CD8-positive, alpha-beta memory T cell (primary cell): ENCODE measurements at regions not wholly inside any gene's neighbourhood (a gene's known extent, or its start where the extent isn't known, plus 50 kb on each side); places are given as distances from the start of the nearest gene placed in this dataset.
"Not testable (repeated sequence)": the region's sequence is repeated elsewhere in the genome, so short reads cannot be mapped to it uniquely, and the experiment has no call there.

Source experiments
- CTCF ChIA-PET: fragments of 350-600 bp; sonication (Branson Sonifier 250); formaldehyde crosslinking; loops from one replicate; lab custom pipeline; 2021; ENCODE audit warnings: antibody characterized with exemption; lab: Charles Lee
- POLR2A ChIA-PET: fragments of 350-600 bp; sonication (Branson Sonifier 250); formaldehyde crosslinking; loops from one replicate; lab custom pipeline; 2021; ENCODE audit warnings: antibody characterized with exemption; lab: Charles Lee
- DNase-seq, 5 donors: peaks; one replicate each; pipeline versions ENCODE4 v3.0.0 to v3.0.0-alpha.2; 2020 to 2022; ENCODE audit warnings: mixed read lengths in 1 of 5
- H3K27ac ChIP-seq: one replicate; pipeline ENCODE4 v1.7.0; 2013; ENCODE audit warnings: low read depth, mild to moderate bottlenecking, low read length, moderate library complexity
- H3K27me3 ChIP-seq: 2 replicates; pipeline ENCODE4 v1.7.0; 2013; ENCODE audit warnings: low read length, mild to moderate bottlenecking; ENCODE audit not compliant: insufficient read depth, poor library complexity, severe bottlenecking
- H3K36me3 ChIP-seq: 2 replicates; pipeline ENCODE4 v1.7.0; 2013; ENCODE audit warnings: mild to moderate bottlenecking, low read length, moderate library complexity; ENCODE audit not compliant: insufficient read depth
- H3K4me1 ChIP-seq: 2 replicates; pipeline ENCODE4 v1.7.0; 2013; ENCODE audit warnings: mild to moderate bottlenecking, low read length, moderate library complexity; ENCODE audit not compliant: insufficient read depth
- H3K4me3 ChIP-seq: 2 replicates; pipeline ENCODE4 v1.7.0; 2013; ENCODE audit warnings: mild to moderate bottlenecking, low read length
- H3K9me3 ChIP-seq: 2 replicates; pipeline ENCODE4 v1.7.0; 2013; ENCODE audit warnings: mild to moderate bottlenecking, low read length
- H3K27ac Mint-ChIP-seq, 8 donors: one replicate each; pipeline ENCODE4 v1.8.0; 2020 to 2021; ENCODE audit warnings: mixed read lengths in 8 of 8, mild to moderate bottlenecking in 6 of 8, inconsistent platforms in 3 of 8, moderate library complexity in 3 of 8
- H3K27me3 Mint-ChIP-seq, 2 donors: one replicate each; pipeline ENCODE4 v1.8.0; 2020 to 2021; ENCODE audit warnings: mixed read lengths in 2 of 2, mild to moderate bottlenecking in 1 of 2, moderate library complexity in 1 of 2
- H3K36me3 Mint-ChIP-seq, 3 donors: one replicate each; pipeline ENCODE4 v1.8.0; 2020 to 2021; ENCODE audit warnings: mixed read lengths in 3 of 3, inconsistent platforms in 1 of 3, mild to moderate bottlenecking in 1 of 3
- H3K4me1 Mint-ChIP-seq, 3 donors: one replicate each; pipeline ENCODE4 v1.8.0; 2020 to 2021; ENCODE audit warnings: mixed read lengths in 3 of 3, inconsistent platforms in 1 of 3, mild to moderate bottlenecking in 1 of 3
- H3K4me3 Mint-ChIP-seq, 7 donors: one replicate each; pipeline ENCODE4 v1.8.0; 2020 to 2021; ENCODE audit warnings: mixed read lengths in 7 of 7, mild to moderate bottlenecking in 6 of 7, moderate library complexity in 4 of 7, inconsistent platforms in 2 of 7
- H3K9me3 Mint-ChIP-seq, 5 donors: one replicate each; pipeline ENCODE4 v1.8.0; 2020 to 2022; ENCODE audit warnings: mixed read lengths in 5 of 5, mild to moderate bottlenecking in 3 of 5, moderate library complexity in 2 of 5, inconsistent platforms in 1 of 5

GRCh38 chr1:148304935-148305334, 152.9 kb upstream of the NBPF11 start:
- H3K4me3 Mint-ChIP-seq, H3K4me3 ChIP-seq, H3K9me3 ChIP-seq, POLR2A ChIA-PET, H3K27ac Mint-ChIP-seq, H3K36me3 ChIP-seq, H3K27ac ChIP-seq, H3K36me3 Mint-ChIP-seq, CTCF ChIA-PET, DNase-seq, H3K9me3 Mint-ChIP-seq: not testable (repeated sequence)
- Mint-ChIP-seq H3K4me1 (peaks cover 8 to 11% (median 11%) of the 10 kb centered on the region in 3 donors), H3K27me3 (peaks cover 48 to 54% of the 10 kb centered on the region in 2 donors)
- H3K27me3 ChIP-seq = peaks cover 49% of the 10 kb centered on the region
- H3K4me1 ChIP-seq = peaks cover 11% of the 10 kb centered on the region

GRCh38 chr1:148302586-148303364, 150.7 kb upstream of the NBPF11 start:
- peaks cover 11% of the 10 kb centered on the region for H3K4me1 ChIP-seq
- peak; percentile 21 to 62 (median 43) for DNase-seq
- H3K9me3 ChIP-seq, H3K27ac Mint-ChIP-seq, H3K9me3 Mint-ChIP-seq, CTCF ChIA-PET, H3K27ac ChIP-seq, H3K36me3 ChIP-seq, H3K36me3 Mint-ChIP-seq: not testable (repeated sequence)
- peaks cover 29% of the 10 kb centered on the region for H3K27me3 ChIP-seq
- peaks cover 31 to 34% of the 10 kb centered on the region in 2 donors for H3K27me3 Mint-ChIP-seq
- H3K4me3 Mint-ChIP-seq = peak overlapping the region; percentile 71 to 90 (median 84)
- H3K4me1 Mint-ChIP-seq = peaks cover 8 to 11% (median 11%) of the 10 kb centered on the region in 3 donors
- POLR2A ChIA-PET = interaction anchor here (0.5 kb wide), 1 partner anchor 13 kb away, joined by 3 read pairs; no protein-coding TSS in a partner anchor
- peak overlapping the region; percentile 18 for H3K4me3 ChIP-seq

DNA sequence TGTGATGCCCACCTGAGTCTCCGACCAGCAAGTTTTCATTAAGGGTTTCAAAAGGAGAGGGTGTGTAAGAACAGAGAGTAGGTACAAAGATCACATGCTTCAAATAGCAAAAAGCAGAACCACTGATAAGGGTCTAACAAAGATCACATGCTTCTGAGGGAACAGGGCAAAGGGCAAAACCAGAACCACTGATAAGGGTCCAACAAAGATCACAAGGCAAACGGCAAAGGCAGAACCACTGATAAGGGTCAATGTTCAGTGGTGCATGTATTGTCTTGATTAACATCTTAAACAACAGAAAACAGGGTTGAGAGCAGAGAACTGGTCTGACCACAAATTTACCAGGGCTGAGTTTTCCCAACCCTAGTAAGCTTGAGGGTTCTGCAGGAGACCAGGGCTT, 145.8 kb upstream of the NBPF11 start:
- H3K27ac ChIP-seq, H3K36me3 Mint-ChIP-seq, H3K9me3 ChIP-seq, H3K9me3 Mint-ChIP-seq, H3K4me3 ChIP-seq, H3K27me3 ChIP-seq, H3K4me1 ChIP-seq, CTCF ChIA-PET, H3K36me3 ChIP-seq, DNase-seq, POLR2A ChIA-PET, H3K27ac Mint-ChIP-seq, H3K4me3 Mint-ChIP-seq, H3K4me1 Mint-ChIP-seq: not testable (repeated sequence)
- H3K27me3 Mint-ChIP-seq = peaks cover 0 to 16% of the 10 kb centered on the region in 2 donors

DNA sequence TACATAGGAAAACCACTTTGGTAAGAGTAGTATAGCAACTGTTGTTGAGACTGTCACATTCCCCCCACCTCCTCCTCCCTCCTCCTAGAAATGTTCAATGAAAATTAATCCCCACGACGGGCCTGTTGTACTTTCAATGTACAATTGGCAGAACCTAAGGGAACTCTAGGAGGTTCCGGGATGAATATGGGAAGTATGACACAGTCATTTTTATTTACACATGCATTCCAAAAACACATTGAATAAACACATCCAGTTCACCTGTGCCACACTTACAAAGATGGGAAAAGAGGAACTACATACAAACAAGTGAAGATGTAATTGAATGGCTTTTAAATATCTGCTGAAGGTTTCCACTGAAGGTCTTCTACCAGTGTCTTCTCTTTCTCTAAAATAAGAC, 144.4 kb upstream of the NBPF11 start:
- peaks cover 2 to 16% of the 10 kb centered on the region in 2 donors for H3K27me3 Mint-ChIP-seq
- no peak overlapping the region for H3K27ac Mint-ChIP-seq
- POLR2A ChIA-PET = no interaction called here

GRCh38 chr1:148294116-148294807, 142.2 kb upstream of the NBPF11 start:
- H3K4me1 Mint-ChIP-seq = no peaks in the 10 kb centered on the region
- no peak overlapping the region for H3K4me3 Mint-ChIP-seq
- H3K36me3 Mint-ChIP-seq = no peaks in the 10 kb centered on the region
- POLR2A ChIA-PET = no interaction called here
- DNase-seq = no peak
- Histone ChIP-seq H3K27ac (no peak overlapping the region), H3K9me3 (no peaks in the 10 kb centered on the region), H3K27me3 (peaks cover 3% of the 10 kb centered on the region), H3K4me1 (no peaks in the 10 kb centered on the region), H3K4me3 (no peak overlapping the region), H3K36me3 (no peaks in the 10 kb centered on the region)
- no peak overlapping the region for H3K27ac Mint-ChIP-seq
- CTCF ChIA-PET = no interaction called here
- peaks cover 0 to 2% (median 0%) of the 10 kb centered on the region in 5 donors for H3K9me3 Mint-ChIP-seq
- H3K27me3 Mint-ChIP-seq = peaks cover 2 to 16% of the 10 kb centered on the region in 2 donors

More for the DNA sequence above, 144.4 kb upstream of the NBPF11 start:
- no peak overlapping the region for H3K27ac ChIP-seq
- no peaks in the 10 kb centered on the region for H3K9me3 ChIP-seq
- no peak overlapping the region for H3K4me3 ChIP-seq
- no peaks in the 10 kb centered on the region for H3K4me1 Mint-ChIP-seq
- no peak for DNase-seq
- no peak overlapping the region for H3K4me3 Mint-ChIP-seq
- CTCF ChIA-PET = no interaction called here
- H3K36me3 Mint-ChIP-seq = no peaks in the 10 kb centered on the region
- H3K36me3 ChIP-seq = no peaks in the 10 kb centered on the region
- H3K4me1 ChIP-seq = no peaks in the 10 kb centered on the region
- H3K27me3 ChIP-seq = peaks cover 3% of the 10 kb centered on the region
- H3K9me3 Mint-ChIP-seq = peaks cover 0 to 2% (median 0%) of the 10 kb centered on the region in 5 donors

GRCh38 chr1:148293651-148294050, 141.6 kb upstream of the NBPF11 start:
- DNase-seq = no peak
- Mint-ChIP-seq H3K4me3 (no peak overlapping the region), H3K27me3 (peaks cover 2 to 16% of the 10 kb centered on the region in 2 donors), H3K4me1 (no peaks in the 10 kb centered on the region), H3K9me3 (peaks cover 0 to 2% (median 0%) of the 10 kb centered on the region in 5 donors), H3K36me3 (no peaks in the 10 kb centered on the region), H3K27ac (no peak overlapping the region)
- Histone ChIP-seq H3K4me1 (no peaks in the 10 kb centered on the region), H3K27ac (no peak overlapping the region), H3K4me3 (no peak overlapping the region), H3K9me3 (no peaks in the 10 kb centered on the region), H3K36me3 (no peaks in the 10 kb centered on the region), H3K27me3 (peaks cover 3% of the 10 kb centered on the region)
- POLR2A ChIA-PET = no interaction called here
- CTCF ChIA-PET = no interaction called here

- no peaks in the 10 kb centered on the region for H3K4me1 Mint-ChIP-seq
- no peak overlapping the region for H3K27ac ChIP-seq
- H3K4me3 ChIP-seq = no peak overlapping the region
- H3K27me3 Mint-ChIP-seq = peaks cover 2 to 17% of the 10 kb centered on the region in 2 donors
- no peaks in the 10 kb centered on the region for H3K4me1 ChIP-seq
- ChIA-PET POLR2A (no interaction called here), CTCF (no interaction called here)
- H3K27ac Mint-ChIP-seq = no peak overlapping the region
- no peaks in the 10 kb centered on the region for H3K36me3 ChIP-seq
- peaks cover 3% of the 10 kb centered on the region for H3K27me3 ChIP-seq
- H3K9me3 ChIP-seq = no peaks in the 10 kb centered on the region
- no peaks in the 10 kb centered on the region for H3K36me3 Mint-ChIP-seq
- H3K9me3 Mint-ChIP-seq = peaks cover 0 to 2% (median 0%) of the 10 kb centered on the region in 5 donors
- no peak overlapping the region for H3K4me3 Mint-ChIP-seq
- DNase-seq = no peak
Measured at GRCh38 chr1:148292915-148293314, 140.8 kb upstream of the NBPF11 start.

DNA sequence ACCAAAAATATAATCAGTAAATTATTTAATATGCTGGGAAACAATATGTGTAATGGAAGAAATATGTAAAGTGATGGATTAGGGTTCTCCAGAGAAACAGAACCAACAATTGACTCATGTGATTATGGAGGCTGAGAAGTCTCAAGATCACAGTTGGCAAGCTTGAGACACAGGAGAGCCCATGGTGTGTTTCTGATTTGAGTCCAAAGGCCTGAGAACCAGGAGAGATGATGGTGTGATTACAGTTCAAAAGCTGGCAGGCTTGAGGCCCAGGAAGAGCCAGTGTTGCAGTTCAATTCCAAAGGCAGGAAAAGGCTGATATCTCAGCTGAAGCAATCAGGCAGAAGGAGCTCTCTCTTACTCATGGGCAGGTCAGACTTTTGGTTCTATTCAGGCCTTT, 138.8 kb upstream of the NBPF11 start:
- Mint-ChIP-seq H3K27ac (no peak overlapping the region), H3K4me1 (no peaks in the 10 kb centered on the region), H3K36me3 (no peaks in the 10 kb centered on the region), H3K4me3 (no peak overlapping the region), H3K27me3 (peaks cover 5 to 25% of the 10 kb centered on the region in 2 donors), H3K9me3 (peaks cover 0 to 2% (median 0%) of the 10 kb centered on the region in 5 donors)
- no peaks in the 10 kb centered on the region for H3K4me1 ChIP-seq
- H3K36me3 ChIP-seq = no peaks in the 10 kb centered on the region
- no peak for DNase-seq
- H3K9me3 ChIP-seq = no peaks in the 10 kb centered on the region
- ChIA-PET CTCF (no interaction called here), POLR2A (no interaction called here)
- H3K4me3 ChIP-seq = no peak overlapping the region
- no peak overlapping the region for H3K27ac ChIP-seq
- no peaks in the 10 kb centered on the region for H3K27me3 ChIP-seq
